ENCODE measurements at regions not wholly inside any gene's neighbourhood (a gene's known extent, or its start where the extent isn't known, plus 50 kb on each side); places are given as distances from the start of the nearest gene placed in this dataset.
A peak's percentile ranks its signal among the peaks of the same experiment; 100 is the strongest.

GRCh38 chr11:116099541-116099940 lies 595.3 kb upstream of the CADM1 start:
- no peak overlapping the region for H3K27ac ChIP-seq
- H3K4me1 Mint-ChIP-seq: peaks cover 12% of the 10 kb centered on the region
- H3K4me2 ChIP-seq: no peak overlapping the region
- no peaks in the 10 kb centered on the region for H3F3A ChIP-seq (ENCODE audit: low read depth)
- H3K4me3 ChIP-seq: no peak overlapping the region
- H3K36me3 Mint-ChIP-seq: no peaks in the 10 kb centered on the region
- H3K27me3 ChIP-seq: peaks cover 8% of the 10 kb centered on the region
- peaks cover 18% of the 10 kb centered on the region for H3K27me3 Mint-ChIP-seq (ENCODE audit: insufficient read depth, low read depth)
- TF ChIP-seq EZH2phosphoT487 (IDR thresholded peaks at IDR 0.05) (no peak), CTCF (IDR thresholded peaks at IDR 0.05) (no peak), EZH2 (IDR thresholded peaks at IDR 0.05) (no peak)
- H3K4me1 ChIP-seq: no peaks in the 10 kb centered on the region
- no peaks in the 10 kb centered on the region for H3K9me3 ChIP-seq (ENCODE audit: low read depth)
- no peak overlapping the region for H3K27ac Mint-ChIP-seq
- no peaks in the 10 kb centered on the region for H3K9me3 Mint-ChIP-seq
- no peak overlapping the region for H2AFZ ChIP-seq (replicated peaks)
- no peaks in the 10 kb centered on the region for H4K20me1 ChIP-seq (ENCODE audit: low read depth)
- H3K9ac ChIP-seq: no peak overlapping the region
- no peak overlapping the region for H3K4me3 Mint-ChIP-seq
- no peak for DNase-seq (ENCODE audit: low spot score)
- H3K36me3 ChIP-seq: no peaks in the 10 kb centered on the region
- no peaks in the 10 kb centered on the region for H3K79me2 ChIP-seq (ENCODE audit: low read depth)

GRCh38 chr11:116096272-116096995 lies 592.2 kb upstream of the CADM1 start:
- Histone ChIP-seq H4K20me1 (ENCODE audit: low read depth) (no peaks in the 10 kb centered on the region), H2AFZ (replicated peaks) (no peak overlapping the region), H3K79me2 (ENCODE audit: low read depth) (no peaks in the 10 kb centered on the region), H3K27ac (no peak overlapping the region), H3K36me3 (no peaks in the 10 kb centered on the region), H3K4me2 (no peak overlapping the region), H3F3A (ENCODE audit: low read depth) (no peaks in the 10 kb centered on the region), H3K27me3 (peaks cover 4% of the 10 kb centered on the region), H3K4me1 (peaks cover 12% of the 10 kb centered on the region), H3K9ac (no peak overlapping the region), H3K4me3 (no peak overlapping the region), H3K9me3 (ENCODE audit: low read depth) (no peaks in the 10 kb centered on the region)
- H3K36me3 Mint-ChIP-seq: no peaks in the 10 kb centered on the region
- no peak overlapping the region for H3K27ac Mint-ChIP-seq
- peaks cover 22% of the 10 kb centered on the region for H3K4me1 Mint-ChIP-seq
- DNase-seq (ENCODE audit: low spot score): no peak
- no peak for TF ChIP-seq EZH2phosphoT487 (IDR thresholded peaks at IDR 0.05)
- TF ChIP-seq EZH2 (IDR thresholded peaks at IDR 0.05): no peak
- TF ChIP-seq CTCF (IDR thresholded peaks at IDR 0.05): no peak
- no peak overlapping the region for H3K4me3 Mint-ChIP-seq
- no peaks in the 10 kb centered on the region for H3K9me3 Mint-ChIP-seq
- peaks cover 18% of the 10 kb centered on the region for H3K27me3 Mint-ChIP-seq (ENCODE audit: insufficient read depth, low read depth)

GRCh38 chr11:116093481-116094270 lies 589.5 kb upstream of the CADM1 start:
- Histone ChIP-seq H3F3A (ENCODE audit: low read depth) (no peaks in the 10 kb centered on the region), H3K27me3 (peaks cover 4% of the 10 kb centered on the region), H3K4me3 (no peak overlapping the region), H4K20me1 (ENCODE audit: low read depth) (no peaks in the 10 kb centered on the region), H3K9ac (no peak overlapping the region), H3K79me2 (ENCODE audit: low read depth) (no peaks in the 10 kb centered on the region), H2AFZ (replicated peaks) (peak overlapping the region; percentile 17), H3K4me1 (peaks cover 12% of the 10 kb centered on the region), H3K9me3 (ENCODE audit: low read depth) (no peaks in the 10 kb centered on the region), H3K27ac (no peak overlapping the region), H3K36me3 (no peaks in the 10 kb centered on the region), H3K4me2 (no peak overlapping the region)
- H3K9me3 Mint-ChIP-seq: no peaks in the 10 kb centered on the region
- no peaks in the 10 kb centered on the region for H3K36me3 Mint-ChIP-seq
- peaks cover 21% of the 10 kb centered on the region for H3K4me1 Mint-ChIP-seq
- no peak for TF ChIP-seq EZH2 (IDR thresholded peaks at IDR 0.05)
- TF ChIP-seq CTCF (IDR thresholded peaks at IDR 0.05): no peak
- no peak for TF ChIP-seq EZH2phosphoT487 (IDR thresholded peaks at IDR 0.05)
- H3K4me3 Mint-ChIP-seq: no peak overlapping the region
- H3K27me3 Mint-ChIP-seq (ENCODE audit: insufficient read depth, low read depth): peaks cover 15% of the 10 kb centered on the region
- H3K27ac Mint-ChIP-seq: no peak overlapping the region
- no peak for DNase-seq (ENCODE audit: low spot score)
